NCI-H146 treated with DMSO at 0.1 percent for 48 hours (cell line): ENCODE measurements at regions not wholly inside any gene's neighbourhood (a gene's known extent, or its start where the extent isn't known, plus 50 kb on each side); places are given as distances from the start of the nearest gene placed in this dataset.
"Not testable (repeated sequence)": the region's sequence is repeated elsewhere in the genome, so short reads cannot be mapped to it uniquely, and the experiment has no call there.

Experiments used
- DNase-seq: peaks from one replicate; lab custom pipeline; 2025; ENCODE audit not compliant: unreplicated experiment; lab: John Stamatoyannopoulos, UW

DNA sequence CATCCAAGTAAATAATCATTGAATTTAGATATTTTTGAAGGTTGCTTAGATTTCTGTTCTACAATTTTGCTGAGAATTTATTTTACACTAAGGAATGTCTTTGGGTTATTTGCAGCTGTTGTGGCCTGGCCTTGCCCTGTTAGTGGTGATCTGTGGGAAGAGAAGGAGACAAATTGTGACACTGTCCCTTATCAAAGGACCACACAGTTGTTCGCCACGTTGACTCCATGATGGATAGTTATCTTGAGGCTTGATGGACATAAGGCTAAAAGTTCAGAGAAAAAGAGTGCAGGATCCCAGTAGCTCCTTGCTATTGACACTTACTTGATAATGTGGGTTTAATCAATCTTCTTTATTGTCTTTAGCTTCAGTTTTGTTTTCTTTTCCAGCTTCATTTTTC lies 186.6 kb upstream of the MEF2C start:
- no peak for DNase-seq

DNA sequence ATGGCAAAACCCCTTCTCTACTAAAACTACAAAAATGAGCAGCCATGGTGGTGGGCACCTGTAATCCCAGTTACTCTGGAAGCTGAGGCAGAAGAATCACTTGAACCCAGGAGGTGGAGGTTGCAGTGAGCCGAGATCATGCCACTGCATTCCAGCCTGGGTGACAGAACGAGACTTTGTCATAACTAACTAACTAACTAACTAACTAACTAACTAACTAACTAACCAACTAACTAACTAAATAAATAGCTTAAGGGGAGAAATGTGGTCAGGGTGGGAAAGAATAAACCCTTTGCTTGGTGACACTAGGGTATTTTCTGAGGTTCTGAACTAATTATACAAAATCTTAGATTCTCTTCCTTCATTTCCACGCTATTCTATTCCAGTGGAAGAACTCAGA lies 184.4 kb upstream of the MEF2C start:
- DNase-seq = no peak

DNA sequence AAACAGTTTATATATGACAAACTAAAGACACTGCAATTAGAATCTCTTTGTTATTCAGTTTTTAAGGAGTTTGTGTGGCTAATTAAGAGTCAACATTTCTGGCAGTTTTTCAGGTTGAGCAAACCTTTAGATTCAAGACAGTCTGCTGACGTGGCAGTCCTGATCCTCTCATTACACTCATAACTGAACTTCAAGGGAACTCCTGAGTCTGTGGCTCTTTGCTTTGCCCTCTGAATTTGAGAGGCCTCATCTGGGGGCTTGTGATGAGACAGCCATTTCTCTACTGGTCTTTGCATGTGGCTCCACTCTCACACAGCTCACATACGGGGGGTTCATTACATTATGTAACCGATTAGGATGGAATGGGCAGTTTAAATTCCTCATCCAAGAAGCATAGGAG lies 182.9 kb upstream of the MEF2C start:
- DNase-seq = no peak

DNA sequence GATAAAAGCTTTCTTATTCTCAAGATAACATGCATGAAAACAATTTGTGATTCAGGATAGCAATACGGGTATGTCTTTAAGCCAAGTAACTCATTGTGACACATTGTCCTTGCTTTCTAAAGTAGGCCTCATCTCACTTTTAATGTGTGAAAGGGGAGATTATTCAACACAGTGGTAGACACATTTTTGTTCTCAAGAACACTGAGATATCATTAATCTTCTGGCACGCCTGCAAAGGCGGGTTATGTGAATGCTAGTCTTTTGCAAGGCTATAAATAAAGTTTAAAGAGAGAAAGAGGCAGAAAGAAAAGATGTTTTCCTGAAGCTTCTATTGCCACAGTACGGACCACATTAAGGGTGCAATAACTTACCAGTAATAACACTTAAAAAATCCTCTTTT lies 181.8 kb upstream of the MEF2C start:
- no peak for DNase-seq

DNA sequence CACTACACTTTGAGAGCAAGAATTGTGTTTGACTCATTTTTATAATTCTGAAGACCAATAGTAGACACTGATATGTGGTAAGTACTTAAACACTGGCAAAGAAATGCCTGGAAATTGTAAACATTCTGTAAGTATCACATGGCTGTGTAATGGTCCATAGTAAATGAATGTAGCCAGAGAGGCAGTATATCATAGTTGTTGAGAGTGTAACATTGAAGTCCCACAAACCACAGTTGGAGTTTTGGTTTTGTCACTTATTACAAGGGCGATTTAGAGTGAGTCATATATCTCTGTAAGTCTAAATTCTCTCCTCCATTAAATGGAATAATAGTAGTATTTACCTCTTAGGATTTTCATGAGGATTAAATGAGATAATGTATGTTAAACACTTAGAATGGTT lies 181.1 kb upstream of the MEF2C start:
- DNase-seq = no peak

DNA sequence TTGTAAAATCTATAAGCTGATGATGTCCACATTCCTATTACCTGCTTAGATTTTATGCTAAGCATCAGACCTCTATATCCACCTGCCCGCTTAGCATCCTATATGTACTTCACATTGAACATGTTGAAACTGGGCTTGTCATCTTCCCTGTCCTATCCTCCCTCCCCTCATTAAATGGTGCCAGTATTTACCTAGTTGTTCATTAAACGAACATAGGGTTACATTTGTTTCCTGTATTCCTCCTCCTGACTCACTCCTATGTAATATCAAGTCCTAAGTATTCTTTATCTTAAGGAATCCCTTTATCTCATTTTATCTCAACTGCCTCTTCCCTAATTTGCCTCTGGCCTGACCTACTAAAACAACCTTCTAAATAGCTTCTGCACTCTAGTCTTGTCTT lies 177.8 kb upstream of the MEF2C start:
- no peak for DNase-seq

DNA sequence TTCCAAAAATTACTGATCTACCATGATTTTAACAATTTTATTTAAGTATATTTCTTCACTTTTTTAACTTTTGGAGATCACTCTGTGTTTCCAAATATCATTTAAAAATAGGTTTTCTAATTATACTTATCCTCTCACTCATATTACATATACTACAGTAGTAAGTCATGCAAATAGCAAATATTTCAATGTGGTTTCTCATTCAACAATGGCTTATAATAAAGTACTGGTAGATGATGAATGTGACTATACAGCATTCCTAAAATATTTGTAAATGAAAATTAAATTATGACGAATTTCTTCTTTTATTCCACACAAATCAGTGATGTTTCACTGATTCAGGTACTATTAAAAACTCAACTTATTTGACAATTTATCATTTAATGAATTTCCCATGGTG lies 176.3 kb upstream of the MEF2C start:
- no peak for DNase-seq

DNA sequence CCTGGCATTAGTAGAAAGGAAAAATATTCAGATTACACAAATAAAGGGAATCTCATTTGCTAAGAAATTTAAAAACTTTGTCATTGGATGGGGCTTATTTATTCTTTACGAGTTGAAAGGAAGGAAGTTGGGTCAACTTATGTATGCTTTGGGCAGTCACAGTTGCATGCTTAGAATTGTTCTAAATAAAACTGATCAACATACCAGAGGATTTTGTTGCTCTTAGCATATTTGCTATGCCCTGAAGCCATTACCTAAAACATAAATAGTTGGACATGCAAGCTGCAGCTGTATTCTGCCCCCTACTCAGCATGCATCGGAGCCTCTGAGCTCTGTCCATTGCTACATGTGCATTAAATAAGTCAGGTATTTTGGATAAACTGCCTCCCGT lies 172.7 kb upstream of the MEF2C start:
- DNase-seq = no peak

DNA sequence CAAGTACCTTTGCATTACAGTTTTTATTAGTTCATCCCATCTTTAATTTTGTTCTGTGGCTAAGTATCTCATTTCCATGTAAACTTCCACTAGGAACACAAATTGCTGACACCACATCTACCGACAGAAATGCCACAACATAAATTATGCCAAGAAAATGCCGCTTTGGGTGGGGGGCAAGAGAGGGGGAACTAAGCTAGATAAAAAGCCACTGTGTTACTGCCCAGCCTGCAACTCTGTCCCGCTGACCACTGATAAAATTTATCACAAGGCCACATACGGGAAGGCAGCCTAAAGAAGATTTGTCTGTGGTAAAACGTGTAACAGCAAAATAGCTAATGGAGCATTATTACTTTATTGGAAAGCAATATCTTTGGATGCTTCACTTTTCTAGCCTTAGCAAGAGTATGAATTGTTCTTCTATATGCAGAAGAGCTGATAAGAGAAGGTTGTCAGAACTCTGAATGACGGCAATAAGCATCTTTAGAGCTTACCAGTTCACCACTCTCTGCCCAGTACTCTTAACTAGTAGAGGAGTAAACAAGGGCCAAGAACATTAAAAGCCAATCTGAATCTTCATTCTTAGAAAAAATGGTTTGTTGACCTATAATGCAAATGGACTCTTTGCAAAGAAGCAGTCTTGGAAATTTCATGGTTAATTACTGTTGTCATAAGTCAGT lies 172.2 kb upstream of the MEF2C start:
- no peak for DNase-seq

DNA sequence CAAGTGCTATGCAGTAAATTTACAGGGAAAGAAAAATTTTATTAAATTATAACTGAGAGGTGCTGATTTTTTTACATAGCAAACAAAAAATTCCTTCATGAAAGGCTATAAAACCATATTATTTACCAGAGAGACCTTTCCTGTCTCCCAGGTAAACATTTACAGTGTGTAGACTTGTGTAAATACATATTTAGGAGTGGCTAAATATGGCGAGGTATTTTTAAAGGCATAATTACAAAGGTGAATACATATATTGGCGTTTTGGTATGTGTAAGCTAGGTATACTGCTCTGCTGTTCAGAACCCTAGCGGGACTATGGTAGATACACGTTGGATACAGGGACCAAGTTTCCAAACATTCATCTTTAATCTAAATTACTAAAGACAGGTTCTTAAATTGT lies 170.6 kb upstream of the MEF2C start:
- DNase-seq = no peak

DNA sequence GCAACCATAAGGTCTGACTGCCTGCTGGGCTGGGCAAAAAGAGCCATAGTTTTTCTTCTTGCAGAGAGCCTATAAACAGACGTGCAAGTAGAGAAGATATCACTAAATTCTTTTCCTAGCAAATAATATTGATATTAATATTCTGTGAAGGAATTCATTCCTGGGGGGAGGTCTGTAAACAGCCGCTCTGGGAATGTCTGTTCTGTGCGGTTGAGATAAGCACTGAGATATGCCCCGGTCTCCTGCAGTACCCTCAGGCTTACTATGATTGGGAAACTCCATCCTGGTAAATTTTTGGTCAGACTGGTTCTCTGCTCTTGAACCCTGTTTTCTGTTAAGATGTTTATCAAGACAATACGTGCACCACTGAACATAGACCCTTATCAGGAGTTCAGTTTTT lies 167.1 kb upstream of the MEF2C start:
- DNase-seq = not testable (repeated sequence)

DNA sequence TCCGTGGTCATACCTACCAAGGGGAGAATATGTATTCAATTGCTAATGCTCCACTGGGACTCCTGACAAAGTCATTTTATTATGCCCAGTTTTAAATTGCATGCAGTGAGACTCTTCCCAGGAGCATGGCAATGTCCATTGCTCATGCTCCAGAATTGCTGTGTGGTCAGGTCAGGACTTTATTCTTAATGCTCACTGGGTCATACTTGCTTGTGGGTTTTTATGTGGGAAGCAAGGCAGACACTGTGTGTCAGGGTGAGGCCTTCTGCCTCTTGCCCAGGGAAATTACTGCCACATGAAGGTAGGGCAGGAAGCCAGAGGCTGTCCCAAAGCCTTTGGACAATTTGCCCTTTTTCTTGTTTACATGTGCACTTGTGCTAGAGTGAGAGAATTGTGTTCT lies 164.6 kb upstream of the MEF2C start:
- no peak for DNase-seq

DNA sequence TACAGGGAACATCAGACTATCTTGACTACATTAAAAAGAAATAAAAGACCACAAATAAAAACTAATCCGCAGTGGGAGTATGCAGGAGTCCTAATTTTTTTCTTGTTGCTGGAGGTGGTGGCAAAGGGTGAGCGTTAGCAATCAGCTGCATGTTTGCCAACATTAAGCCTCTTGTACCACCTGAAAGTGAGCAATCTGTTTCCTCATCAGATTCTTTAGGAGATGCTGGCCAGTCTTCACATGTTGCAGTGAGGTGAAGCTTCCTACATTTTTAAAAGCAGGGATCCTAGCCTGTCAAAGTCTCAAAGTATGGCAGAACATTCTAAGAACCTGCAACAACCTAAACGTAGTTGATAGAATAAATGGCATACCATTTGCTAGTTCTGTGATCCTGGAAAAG lies 162.2 kb upstream of the MEF2C start:
- DNase-seq = no peak

DNA sequence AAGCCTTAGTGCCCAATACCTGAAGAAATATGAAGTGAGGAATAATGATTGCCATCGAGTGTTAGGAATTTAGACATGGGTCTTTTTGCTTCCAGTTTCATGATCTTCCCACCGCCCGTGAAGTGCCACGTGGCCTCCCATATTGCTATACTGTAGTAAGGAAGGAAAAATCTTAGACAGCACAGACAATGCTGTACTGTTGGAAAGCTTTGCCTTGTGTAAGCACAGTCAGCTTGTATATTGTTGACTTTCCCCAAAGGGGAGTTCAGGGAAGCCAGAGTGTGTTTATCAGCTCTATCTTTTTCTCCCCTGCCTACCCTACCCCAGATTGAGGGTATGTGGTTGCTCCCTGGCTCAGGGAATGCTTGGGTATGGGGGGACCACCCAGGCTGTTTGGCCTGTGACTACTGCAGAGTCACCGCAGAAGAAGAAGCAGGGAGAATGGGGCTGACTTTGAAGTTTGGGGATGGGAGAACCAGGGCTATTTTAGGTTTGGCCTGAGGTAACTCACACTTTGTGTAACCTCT lies 161.8 kb upstream of the MEF2C start:
- DNase-seq = no peak

DNA sequence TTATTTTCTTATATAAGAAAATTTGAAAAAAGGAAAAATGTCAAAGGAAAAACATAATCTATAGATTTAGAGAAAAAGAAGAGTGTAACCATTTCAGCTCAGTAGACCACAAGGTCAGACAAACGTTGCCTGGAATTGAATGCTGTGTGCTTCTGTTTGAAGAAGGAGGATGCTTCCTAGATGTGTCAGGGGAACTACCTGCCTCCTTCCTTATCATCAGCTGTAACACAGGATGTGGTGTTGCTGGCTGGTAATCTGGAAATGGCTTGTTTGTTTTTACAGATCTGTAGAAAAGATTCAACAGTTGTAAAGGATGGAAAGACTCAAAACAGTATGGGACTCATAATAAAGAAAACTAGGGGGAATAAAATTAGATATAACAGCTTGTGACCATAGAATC lies 160.7 kb upstream of the MEF2C start:
- no peak for DNase-seq

DNA sequence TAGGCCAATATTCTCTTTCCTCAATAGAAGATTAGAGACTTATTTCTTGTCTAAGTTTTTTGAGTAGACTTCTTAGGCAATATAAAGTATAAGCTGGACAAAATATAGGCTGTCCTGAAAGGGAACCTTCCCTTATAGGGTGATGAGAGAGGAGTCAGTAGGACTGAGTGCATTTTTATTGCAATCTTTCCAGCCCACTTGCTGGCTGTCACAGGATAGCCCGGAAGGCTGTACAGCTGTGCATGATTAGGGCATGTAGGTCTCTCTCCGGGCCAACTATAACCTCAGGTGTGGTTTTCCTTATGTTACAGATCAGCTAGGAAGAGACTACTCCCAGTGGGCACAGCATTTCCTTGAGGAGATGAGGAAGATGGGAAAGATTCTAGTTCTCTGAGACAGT lies 159.8 kb upstream of the MEF2C start:
- no peak for DNase-seq

DNA sequence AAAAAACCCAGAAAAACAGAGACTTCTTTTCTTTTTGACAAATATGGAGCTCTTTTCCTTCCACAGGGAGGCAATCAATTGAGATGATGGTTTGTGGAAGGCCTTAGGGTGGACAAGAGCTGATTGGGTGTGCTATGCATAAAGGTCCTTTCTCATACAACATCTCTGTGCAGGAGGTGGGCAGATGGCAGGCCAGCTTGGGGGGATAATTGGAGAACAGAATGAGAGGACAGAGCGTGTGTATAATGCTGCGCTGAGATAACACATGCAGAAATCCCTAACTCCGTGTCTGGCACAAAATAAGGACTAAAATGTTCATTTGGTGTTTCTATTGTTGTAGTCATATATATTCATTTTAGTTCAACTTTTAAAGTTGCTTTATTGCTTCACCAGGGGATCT lies 159.0 kb upstream of the MEF2C start:
- no peak for DNase-seq

DNA sequence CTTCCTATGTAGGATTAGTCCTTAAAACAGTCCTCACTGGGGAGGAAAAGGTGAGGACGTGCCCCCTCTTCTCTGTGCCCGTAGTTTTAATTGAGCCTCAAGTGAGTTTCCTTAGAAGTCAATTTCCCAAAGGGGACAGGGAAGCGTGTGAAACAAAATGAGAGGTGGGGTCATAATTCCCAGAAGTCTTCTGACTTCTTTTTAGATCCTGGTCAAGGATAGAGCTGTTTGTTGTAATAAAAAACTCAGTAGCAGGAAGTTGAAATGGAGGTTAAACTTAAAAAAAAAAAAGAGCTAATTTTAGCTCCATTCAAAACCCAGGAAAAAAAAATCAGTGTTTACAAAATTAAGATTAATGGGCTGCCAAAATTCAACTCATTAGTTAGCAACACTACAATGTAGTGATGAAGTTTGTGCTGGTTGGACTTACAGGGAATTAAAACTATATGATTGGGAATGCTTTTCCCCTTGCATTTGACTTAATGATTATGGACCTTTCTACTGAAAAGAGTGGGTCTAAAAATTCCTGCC lies 158.3 kb upstream of the MEF2C start:
- DNase-seq = no peak

DNA sequence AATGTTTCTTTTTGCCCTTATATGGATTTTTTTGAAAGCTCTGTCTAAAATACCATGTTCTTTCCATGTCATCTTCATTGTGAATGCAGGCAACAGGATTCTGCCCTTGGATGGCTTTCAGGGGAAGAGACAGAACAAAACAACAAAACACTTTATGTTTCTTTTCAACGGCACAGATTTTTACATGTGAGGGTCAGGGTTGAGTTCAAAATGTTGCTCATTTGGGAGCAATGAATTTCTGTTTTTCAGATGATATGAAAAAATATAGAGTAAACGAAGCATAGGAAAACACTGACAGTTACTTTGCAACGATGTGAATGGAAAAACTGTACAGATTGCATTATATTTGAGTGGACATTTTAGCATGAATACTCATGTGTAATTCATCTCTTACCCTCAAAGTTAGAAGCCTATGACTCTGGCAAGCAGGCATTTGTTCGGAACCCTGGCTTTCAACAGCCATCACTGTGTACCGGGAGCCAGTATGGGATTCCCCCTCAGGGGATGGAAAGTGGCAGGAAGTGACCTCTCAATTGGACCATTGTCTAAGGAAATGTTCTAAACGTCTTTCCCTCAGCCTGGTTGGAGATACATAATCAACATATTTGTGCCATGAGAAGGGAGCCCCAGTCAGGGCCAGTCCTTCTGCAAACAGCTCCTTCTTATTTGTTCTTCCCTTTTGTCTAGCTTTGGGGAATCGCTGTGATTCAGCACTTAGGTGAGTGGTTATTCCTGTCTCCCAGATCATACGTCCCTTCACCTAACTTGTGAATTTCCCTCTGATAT lies 153.9 kb upstream of the MEF2C start:
- no peak for DNase-seq

DNA sequence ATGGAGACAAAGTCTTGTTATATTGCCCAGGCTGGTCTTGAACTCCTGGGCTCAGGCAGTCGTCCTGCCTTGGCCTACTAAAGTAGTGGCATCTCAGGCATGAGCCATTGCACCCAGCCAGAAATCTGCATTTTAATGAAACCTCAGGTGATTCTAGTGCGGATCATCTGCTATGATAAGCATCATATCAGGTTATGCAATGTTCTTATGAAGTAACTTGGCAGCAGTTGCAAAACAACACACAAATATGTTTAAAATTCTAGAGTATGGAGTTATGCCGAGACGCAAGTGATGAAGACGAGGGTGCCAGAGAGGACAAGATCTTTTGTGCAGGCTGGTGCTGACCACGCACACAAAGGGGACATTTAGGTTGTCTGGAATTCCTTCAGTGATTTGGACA lies 153.2 kb upstream of the MEF2C start:
- DNase-seq = no peak

DNA sequence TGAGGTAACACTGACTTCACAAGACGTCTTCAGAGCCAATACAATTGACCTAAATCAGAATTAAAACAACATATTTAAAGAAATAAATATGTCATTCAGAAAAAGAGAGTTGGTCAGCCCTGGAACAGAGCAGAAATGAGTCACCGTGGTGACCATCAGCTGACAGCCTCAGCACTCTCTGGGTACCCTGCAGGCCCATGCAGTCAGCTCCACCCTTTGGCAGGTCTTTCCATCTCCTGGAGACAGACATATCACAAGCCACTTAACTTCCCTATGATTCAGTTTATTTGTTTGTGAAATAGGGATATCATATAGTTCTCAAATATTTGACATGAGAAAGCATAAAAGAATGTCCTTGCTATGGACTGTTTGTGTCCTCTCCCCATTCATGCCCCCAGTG lies 151.6 kb upstream of the MEF2C start:
- DNase-seq = no peak

DNA sequence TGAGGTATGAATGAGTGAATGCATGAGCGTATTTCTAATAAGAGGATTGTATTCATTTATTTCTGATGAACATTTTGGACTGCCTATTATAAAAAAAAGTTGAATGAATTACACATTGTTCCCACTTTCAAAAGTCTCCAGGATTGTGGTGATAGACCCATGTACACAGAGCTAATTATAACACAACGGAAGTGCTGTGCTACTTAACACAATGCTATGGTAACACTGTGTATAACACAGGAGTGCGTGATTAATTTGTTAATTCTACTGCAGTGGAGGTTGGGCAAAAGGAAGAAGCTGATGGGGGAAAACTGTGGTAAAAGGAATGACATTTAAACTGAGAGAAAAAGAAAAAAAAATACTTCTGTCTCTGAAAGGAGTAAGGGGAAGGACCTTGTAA lies 147.8 kb upstream of the MEF2C start:
- no peak for DNase-seq
